HepG2 (cell line): ENCODE measurements at regions not wholly inside any gene's neighbourhood (a gene's known extent, or its start where the extent isn't known, plus 50 kb on each side); places are given as distances from the start of the nearest gene placed in this dataset.

Source experiments
- FOXA1 ChIP-seq, 2 experiments: fragments of 450-650 bp in 1 of 2; sonication (generic) in 1 of 2; formaldehyde crosslinking in 1 of 2; IDR thresholded peaks; 2 replicates each; pipeline versions ENCODE4 v1.4.0 to v1.6.1; 2016 to 2020; ENCODE audit warnings: missing genetic modification reagents in 1 of 2
- FOXK2 ChIP-seq: fragments of 450-650 bp; IDR thresholded peaks from 2 replicates; pipeline ENCODE4 v1.6.1; 2016
- NFE2L1 ChIP-seq: sonication (generic); formaldehyde crosslinking; IDR thresholded peaks from 2 replicates; pipeline ENCODE4 v1.4.0; 2020; ENCODE audit warnings: missing genetic modification reagents, mild to moderate bottlenecking, borderline replicate concordance
- NPAS2 ChIP-seq: sonication (generic); formaldehyde crosslinking; IDR thresholded peaks from 2 replicates; pipeline ENCODE4 v1.8.0; 2022; ENCODE audit warnings: mild to moderate bottlenecking, missing genetic modification reagents, borderline replicate concordance
- POLR2A ChIP-seq, 2 experiments: IDR thresholded peaks; 2 replicates each; pipeline ENCODE4 v1.6.1; 2011; ENCODE audit warnings: low read depth in 2 of 2, low read length in 2 of 2, mild to moderate bottlenecking in 1 of 2, moderate library complexity in 1 of 2; ENCODE audit not compliant: insufficient read depth in 1 of 2
- TF ChIP-seq, protein P1 (sequence below): sonication (generic); formaldehyde crosslinking; conservative IDR thresholded peaks from 2 replicates; pipeline ENCODE4 v1.5.0; 2020; ENCODE audit warnings: missing genetic modification reagents

DNA sequence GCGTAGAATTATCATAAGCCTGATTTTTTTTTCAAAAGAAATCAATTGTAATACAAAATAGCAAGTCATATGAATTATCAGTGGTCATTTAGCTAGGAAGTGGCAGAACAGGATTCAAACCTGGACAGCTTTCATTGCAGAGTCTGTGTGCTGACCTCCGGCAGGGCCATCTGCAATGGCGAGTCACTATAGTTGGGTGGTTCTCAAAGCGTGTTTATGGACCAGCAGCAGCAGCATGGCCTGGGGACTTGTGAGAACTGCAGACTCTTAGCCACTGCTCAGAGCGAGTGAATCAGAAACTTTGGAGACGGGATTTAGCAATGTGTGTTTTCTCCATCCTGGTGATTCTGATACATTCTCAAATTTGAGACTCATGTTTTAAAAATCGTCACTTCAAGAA lies 202.3 kb upstream of the SUCLG2 start:
- no peak for TF ChIP-seq FOXA1 (IDR thresholded peaks at IDR 0.05)
- no peak for TF ChIP-seq FOXA1 (CRISPR knock-in tag; IDR thresholded peaks at IDR 0.05)
- no peak for TF ChIP-seq FOXK2
- no peak for TF ChIP-seq NPAS2 (CRISPR knock-in tag)
- TF ChIP-seq POLR2A (IDR thresholded peaks at IDR 0.05; ENCODE audit: insufficient read depth in 1 of 2, low read depth in 2 of 2, low read length in 2 of 2): no peak
- TF ChIP-seq, protein P1, sequence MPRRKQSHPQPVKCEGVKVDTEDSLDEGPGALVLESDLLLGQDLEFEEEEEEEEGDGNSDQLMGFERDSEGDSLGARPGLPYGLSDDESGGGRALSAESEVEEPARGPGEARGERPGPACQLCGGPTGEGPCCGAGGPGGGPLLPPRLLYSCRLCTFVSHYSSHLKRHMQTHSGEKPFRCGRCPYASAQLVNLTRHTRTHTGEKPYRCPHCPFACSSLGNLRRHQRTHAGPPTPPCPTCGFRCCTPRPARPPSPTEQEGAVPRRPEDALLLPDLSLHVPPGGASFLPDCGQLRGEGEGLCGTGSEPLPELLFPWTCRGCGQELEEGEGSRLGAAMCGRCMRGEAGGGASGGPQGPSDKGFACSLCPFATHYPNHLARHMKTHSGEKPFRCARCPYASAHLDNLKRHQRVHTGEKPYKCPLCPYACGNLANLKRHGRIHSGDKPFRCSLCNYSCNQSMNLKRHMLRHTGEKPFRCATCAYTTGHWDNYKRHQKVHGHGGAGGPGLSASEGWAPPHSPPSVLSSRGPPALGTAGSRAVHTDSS (CRISPR knock-in tag): no peak
- no peak for TF ChIP-seq NFE2L1
